ENCODE measurements at regions not wholly inside any gene's neighbourhood (a gene's known extent, or its start where the extent isn't known, plus 50 kb on each side); places are given as distances from the start of the nearest gene placed in this dataset.
"Not testable (repeated sequence)": the region's sequence is repeated elsewhere in the genome, so short reads cannot be mapped to it uniquely, and the experiment has no call there.

DNA sequence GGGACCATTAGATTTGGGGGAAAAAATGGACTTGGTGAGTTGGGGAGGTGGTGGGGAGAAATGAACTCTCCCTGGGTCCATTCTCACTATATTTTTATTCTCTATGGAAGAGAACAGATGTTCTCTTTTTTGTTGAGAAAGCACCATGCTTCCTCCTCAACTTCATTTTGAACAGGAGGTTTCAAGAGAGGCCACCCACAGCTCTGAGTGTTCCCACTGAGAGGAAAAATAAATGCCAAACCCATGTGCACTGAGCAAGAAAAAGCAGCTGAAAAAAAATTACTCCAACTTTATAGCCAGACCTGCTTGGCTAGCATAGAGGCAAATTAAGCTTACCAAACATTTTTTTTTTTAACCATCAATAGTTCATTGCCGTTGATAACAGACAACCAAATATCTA lies 883.6 kb downstream of the KCNJ2 start:
- DNase-seq = no peak

DNA sequence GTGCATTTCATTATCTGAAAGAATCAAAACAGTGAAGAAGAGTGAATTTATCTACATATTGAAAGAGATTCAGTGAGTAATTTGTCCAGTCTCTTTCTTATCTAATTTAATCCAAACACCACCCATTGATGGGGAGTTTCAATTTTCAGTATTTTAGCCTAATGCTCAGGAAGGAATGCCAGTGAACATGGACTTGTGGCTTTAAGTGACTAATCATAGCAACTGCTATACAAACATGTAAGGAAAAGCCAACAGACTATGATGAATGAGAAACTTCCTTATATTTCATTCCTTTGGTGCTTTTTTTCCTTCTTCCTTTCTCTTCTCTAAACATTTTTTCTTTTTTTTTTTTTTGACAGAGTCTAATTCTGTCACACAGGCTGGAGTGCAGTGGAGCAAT lies 885.8 kb downstream of the KCNJ2 start:
- DNase-seq = no peak

DNA sequence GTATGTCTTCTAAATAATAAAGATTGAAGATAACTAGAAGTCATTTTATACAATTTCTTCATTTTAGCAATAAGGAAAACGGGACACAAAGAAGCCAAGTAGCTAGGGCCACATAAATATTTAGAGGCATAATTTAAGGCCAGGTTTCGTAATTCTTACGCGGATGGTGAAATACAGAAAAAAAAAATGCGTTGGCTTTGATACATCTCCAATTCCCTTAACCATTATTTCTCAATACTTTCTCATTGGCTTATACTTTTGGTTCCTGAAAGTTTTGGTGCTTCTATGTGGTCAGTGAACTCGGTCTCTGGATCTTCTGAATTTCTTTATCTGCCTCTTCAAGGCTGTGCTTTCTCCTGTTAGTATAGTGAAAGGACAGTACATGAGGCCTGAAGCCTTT lies 888.1 kb downstream of the KCNJ2 start:
- DNase-seq = no peak

DNA sequence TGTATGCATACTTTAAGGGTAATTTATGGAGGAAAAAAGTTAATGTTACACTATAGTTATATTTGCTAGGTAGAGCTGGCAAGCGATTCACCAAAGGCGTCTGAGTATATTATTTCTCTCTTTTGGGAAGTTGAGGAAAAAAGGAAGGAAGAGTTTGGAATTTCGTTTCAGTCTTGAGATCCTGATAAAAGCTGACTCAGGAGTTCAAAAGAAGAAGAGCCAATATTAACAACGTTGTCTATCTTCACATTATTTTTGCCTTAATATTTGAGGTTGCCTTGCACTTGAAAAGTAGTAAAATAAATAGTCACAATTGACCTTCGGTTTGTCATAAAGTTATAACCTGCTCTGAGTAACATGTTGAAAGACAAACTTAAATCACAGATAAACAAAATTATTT lies 888.6 kb downstream of the KCNJ2 start:
- DNase-seq = no peak

DNA sequence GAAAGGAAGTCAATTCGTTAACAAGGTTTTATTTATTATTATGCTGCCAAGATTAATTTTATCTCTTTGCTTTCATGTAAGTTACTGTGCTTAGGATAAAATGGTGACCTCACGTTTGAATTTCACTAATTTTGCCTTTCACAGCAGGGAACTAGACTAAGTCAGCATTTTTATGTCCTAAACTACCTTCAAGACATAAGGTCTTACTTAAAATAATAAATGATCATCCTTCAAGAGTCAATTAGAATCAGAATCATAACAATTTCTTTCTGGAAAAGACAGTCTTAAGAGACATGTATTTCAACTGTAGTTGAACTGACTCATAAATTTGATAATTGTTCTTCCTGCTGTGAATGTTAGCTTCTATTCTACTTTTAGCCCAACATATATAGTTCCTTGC lies 893.8 kb downstream of the KCNJ2 start:
- no peak for DNase-seq

DNA sequence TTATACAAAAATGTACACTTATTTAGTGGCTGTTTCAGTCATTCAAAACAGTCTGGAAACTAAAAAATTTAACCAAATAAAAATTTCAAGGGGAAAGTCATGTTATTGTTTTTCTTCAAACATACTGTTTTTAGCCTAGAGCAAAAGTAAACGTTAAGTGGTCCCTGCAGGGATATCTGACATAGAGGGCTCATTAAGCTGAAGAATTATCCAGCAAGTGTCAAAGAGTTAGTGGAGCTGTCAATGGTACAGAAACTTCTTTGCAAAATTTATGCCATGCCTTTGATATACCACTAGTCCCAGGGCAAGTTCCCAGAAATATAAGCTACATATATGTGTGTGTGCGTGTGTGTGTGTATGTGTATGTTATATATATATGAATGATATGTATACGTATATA lies 894.2 kb downstream of the KCNJ2 start:
- DNase-seq = no peak

DNA sequence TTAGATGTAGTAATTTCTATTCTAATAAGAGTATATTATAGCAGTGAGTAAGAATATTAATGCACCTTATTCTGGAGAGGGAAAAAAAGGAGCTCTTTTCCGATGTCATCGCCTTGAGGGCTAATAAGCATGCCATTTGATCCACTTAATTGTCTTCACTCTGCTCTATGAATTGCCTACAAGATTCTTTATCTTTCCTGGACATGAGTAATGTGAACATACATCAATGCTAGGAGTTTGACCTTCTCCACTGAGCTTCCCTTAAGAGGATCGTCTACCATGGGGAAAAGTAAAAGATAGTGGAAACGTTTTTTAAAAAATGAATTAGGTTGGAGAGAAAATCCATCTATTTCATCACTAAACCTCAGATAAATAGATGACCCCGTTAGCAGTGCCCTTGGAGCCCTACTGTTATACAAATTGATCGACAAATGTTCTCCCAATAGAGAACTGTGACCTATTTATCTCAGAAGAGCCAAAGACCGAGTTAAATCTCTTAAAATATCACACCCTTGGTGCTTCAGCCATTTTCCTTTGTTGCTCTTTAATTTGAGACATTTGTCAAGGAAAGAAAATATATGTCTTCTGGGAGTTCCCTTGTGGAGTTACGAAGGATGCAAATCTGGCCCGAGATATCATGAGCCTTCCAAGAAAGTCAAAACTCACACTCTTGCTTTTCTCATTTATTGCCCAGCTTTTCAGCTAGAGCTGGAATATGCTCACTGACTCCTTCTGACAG lies 898.5 kb downstream of the KCNJ2 start:
- DNase-seq = no peak

DNA sequence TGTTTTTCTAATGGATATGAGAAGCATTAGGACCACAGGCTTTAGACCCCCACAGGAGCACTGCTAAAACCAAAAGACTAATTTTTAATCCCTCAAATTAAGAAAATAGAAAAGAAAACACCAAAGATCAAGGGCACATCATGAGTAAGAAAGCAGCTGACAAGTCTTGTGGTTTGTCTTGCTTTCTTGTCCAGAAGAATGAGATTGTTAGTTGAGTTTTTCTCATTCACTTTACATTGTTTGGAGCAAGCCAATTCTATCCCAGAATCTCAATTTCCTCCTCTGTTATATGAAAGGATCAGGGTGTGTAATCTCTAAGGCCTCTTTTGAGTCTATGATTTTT lies 899.0 kb downstream of the KCNJ2 start:
- no peak for DNase-seq

DNA sequence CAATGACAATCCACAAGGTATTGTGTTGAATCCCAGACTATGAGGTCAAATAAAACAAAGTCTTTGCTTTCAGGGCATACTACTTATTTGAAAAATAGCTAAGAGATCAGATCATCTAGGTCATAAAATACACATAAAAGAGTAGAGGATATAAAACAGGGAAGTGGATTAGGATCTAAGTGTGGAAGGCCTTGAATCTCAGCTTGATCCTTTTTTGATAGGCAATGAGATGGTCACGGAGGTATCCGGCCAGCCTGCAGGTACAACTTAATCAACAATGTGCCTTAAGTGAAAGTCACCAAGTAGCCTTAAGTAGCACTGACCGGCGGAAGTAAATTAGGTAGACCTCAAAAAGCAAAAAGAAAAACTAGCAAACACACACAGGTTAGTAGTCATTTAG lies 901.7 kb downstream of the KCNJ2 start:
- DNase-seq = no peak

DNA sequence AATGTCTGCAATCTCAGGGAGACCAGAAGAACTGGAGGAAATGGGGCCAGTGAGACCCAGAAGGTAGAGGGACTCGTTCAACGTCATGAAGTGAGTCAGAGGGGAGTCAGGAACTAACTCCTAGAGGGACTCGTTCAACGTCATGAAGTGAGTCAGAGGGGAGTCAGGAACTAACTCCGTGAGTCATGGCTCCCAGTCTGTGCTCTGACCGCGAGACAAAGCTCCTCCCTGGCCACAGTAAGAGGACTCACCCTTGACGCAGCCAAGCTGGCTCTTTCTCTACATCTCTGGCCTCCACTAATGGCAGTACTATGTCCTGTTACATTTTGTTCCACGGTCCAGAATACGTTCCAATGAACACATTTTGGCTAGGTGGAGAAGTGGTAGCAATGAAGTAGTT lies 902.5 kb downstream of the KCNJ2 start:
- DNase-seq = no peak

DNA sequence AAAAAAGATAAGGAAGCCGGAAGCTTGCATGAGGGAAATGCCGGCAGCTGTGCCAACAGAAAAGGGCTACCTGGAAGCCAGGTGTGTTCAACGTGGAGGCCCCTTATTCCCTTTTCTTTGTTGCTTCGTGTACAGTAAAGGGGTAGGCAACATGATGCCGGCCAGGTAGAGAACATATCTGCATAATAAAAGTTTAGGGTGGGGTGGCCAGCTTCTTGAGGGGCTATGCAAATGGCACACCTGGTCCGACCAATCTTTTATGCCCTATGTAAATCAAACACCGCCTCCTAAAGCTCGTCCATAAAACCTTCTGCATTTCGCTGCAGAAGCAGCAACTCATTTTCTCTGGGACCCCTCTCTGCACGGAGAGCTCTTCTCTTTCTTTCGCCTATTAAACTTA lies 911.6 kb downstream of the KCNJ2 start:
- no peak for DNase-seq

DNA sequence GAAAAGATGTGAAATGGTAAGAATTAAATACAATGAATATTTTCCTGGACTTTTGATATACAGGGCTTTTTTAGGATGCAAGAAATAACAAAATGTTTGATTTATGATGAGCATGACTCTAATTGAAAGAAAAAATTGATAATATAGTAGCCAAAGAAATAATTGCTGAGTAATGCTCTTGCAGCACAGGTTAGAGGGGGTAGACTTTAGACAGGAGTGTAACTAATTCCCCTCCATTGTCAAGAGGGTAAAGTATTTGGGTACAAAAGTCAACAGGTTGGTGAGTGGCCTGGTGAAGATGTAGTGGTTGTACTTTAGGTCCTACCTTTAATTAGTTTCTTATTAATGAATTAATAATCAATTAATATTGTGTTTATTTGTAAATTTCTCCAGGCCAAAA lies 912.3 kb downstream of the KCNJ2 start:
- DNase-seq = no peak

DNA sequence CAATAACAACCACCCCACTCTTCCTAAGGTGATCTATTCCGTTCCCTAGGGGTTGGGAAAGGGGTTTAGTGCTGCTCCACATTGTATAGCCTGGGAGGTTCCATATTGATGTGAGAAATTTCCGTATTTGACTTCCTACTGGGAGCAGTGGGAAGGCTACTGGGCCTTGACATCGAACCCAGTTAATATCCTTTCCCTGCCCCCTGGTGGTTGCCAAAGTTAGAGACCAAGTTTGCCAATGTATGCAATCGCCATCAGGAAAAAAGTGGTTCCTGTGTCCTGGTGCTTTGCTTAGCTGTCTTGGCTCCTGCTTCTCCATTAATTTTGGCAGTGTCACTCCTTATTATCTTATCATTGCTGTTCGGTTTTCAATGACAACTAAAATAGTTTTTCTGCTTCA lies 914.9 kb downstream of the KCNJ2 start:
- DNase-seq = no peak

DNA sequence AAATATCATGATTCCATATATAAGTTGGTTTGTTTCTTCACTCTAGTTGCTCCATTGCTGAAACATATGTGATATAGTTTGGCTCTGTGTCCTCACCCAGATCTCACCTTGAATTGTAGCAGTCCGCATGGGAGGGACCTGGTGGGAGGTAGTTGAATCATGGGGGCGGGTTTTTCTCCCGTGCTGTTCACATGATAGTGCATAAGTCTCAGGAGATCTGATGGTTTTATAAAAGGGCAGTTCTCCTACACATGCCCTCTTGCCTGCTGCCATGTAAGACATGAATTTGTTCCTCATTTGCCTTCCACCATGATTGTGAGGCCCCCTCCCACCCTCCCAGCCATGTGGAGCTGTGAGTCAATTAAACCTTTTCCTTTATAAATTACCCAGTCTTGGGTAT lies 915.5 kb downstream of the KCNJ2 start:
- DNase-seq = no peak

DNA sequence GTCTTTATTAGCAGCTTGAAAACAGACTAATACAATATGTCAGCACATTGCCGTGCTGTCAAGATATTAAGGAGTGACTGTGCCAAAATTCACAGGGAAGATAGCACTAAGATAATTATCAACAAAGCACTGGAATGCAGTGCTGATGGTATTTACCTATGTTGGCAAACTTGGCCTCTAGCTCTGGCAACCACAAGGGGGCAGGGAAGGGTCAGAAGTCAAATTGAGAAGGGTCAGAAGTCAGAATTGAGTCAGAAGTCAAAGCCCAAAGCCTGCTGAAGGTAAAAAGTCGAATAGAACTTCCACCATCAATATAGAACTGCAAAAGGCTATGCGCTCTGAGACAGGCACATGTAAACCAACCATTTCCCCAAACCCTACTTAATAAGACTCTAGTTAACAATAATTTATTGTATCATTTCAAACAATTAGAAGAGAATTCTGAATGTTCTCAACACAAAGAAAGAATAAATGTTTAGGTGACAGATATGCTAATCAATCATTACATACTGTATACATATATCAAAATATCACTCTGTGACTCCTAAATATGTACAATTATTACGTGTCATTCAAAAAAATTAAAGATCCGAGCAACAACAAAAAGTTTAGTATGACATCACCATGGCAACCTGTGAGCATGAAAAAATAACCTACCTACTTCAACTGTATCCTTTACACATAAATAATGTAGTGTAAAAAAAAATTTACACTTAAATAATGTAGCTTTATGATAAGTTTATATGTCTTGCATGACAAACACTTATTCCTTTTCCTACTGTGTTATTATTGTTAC lies 916.1 kb downstream of the KCNJ2 start:
- no peak for DNase-seq

DNA sequence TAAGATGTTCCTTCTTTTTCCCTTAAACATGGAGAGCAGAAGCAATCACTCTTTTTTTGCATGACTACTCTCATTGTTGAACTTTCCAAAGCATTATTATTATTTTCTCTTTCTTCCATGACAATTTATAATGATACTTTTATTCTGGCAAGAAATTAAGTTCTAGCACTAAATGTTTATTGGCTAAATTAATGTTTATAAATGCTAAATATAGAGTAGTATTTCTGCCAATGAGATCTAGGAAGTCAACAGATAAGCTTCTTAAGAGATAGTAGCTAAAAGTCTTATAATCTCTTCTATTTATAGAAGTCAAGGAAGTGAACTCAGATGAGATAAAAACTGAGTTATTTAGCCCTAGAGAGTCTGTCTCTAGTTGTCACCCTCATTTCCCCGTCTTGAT lies 920.1 kb downstream of the KCNJ2 start:
- DNase-seq = no peak

DNA sequence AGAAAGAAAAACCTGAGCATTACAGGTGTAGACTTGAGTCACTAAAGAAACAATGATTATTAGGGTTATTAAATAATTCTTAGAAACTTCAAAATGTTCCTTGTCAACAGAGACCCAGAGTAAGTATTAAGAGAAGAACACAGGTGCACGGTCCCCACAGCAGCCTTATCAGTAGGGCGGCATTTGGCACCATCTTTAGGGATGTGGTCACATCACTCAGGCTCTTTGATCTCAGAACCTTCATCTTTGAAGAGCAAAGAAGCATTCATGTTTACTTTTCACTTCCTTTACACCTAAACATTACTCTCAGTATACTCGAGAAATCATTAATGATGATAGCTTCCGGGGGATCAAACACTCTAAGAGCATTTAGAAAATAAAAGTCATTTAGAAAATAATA lies 928.7 kb downstream of the KCNJ2 start:
- no peak for DNase-seq

DNA sequence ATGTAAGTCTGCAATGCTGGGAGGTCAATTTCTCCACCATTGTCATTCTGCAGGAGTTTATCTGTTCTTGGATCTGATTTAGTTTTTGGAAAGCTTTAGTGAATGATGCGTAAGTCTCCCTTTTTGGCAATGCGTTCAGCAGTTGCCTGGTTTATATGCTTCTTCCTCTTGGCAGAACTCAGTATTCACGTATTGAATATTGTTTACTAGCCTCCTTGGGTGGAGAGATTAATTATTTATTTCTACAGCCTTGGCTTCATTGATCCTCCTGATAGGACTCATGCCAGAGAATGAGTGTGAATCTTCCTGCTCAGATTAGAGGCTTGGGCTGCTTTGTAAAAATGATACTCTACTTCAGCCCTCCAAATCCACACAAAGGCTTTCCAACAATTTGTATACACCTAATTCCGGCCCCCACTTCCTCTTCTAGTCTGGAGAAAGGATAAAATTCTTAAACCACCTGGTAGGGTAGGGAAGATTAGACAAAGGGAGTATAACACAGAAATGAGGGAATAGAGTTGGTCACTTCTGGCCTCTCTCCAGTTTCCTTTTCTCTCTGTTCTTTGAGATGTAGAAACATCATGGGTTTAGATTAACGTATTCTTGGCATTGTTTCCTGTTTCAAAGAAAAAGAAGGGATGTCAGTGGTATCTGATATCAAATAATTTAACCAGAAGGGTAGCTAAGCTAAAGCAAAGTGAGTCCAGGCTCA lies 929.8 kb downstream of the KCNJ2 start:
- DNase-seq = no peak

DNA sequence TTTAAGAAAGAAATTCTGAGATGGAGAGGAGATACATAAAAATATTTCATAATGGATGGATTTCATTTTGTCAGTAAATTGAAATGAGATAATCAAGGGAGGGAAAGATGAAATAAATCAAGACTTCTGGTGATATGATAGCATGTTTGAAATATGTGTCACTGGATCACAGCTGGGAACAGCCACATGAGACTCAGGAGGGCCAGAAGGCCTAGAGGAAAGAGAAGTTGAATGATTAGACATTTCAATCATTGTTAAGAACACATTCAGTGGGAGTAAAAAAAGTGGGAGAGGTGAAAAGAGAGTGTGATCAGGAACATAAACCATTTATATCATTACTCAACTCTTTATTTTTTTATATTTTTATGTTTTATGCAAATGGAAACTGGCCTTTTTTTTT lies 933.4 kb downstream of the KCNJ2 start:
- DNase-seq = no peak

DNA sequence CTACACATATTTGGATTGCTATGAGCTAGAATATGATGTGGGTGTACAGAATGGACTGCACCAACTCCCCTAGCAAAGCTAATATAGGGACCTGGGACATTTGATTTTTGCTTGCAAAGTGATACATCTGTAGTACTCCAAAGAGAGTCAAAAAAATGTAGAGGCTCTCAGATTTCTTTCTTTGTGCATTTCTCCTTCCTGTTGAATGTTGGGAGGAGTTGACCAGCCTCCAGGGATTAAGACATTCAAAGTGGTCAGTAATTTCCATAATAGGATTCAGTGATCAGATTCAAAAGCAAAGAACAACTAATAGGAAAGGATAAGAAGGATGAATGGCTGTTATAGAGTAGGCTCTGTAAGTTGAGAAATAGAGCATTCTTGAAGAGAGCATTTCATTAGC lies 934.9 kb downstream of the KCNJ2 start:
- DNase-seq = no peak

DNA sequence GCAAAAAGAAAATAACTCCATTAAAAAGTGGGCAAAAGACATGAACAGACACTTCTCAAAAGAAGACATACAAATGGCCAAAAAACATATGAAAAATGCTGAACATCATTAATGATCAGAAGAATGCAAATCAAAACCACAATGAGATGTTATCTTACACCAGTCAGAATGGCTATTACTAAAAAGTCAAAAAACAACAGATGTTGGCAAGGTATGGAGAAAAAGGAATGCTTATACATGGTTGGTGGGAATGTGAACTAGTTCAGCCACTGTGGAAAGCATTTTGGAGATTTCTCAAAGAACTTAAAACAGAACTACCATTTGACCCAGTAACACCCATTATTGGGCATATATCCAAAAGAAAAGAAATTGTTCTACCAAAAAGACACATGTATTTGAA lies 936.7 kb downstream of the KCNJ2 start:
- DNase-seq = not testable (repeated sequence)

DNA sequence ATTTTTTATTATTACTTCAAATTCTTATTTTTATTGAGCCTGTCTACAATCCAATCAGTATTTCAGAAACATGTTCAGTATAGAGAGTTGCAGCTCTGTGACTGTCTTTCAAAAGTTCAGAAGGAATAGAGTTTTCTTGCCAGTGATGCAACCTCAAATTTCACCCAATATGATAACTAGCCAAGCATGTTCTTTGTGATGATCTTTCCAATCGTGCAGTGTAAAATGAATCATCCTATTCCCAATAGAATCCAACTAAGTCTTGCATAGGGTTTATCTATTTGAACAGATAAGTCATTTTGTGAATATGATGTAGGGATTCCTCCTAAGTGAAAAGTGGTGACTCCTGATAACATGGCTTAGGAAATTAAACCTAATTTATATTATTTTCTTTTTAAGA lies 937.8 kb downstream of the KCNJ2 start:
- no peak for DNase-seq

DNA sequence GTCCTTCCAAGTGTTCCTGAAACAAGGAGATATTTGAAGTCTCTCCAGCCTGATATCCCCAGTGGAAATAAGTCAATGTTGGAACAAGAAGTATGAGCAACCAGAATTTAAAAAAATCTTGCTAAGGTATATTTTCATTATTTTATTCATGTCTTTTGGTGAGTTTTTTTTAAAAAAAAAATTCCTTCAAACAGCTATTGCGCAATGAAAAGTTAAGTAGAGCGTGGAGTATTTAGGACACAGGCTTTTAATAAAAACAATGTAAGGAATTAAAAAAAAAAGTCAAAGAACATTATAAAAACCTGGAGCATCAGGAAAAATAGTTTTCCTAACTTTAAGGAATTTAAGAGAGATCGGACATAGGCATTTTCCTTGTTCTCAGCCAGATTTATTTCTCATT lies 940.4 kb downstream of the KCNJ2 start:
- no peak for DNase-seq

DNA sequence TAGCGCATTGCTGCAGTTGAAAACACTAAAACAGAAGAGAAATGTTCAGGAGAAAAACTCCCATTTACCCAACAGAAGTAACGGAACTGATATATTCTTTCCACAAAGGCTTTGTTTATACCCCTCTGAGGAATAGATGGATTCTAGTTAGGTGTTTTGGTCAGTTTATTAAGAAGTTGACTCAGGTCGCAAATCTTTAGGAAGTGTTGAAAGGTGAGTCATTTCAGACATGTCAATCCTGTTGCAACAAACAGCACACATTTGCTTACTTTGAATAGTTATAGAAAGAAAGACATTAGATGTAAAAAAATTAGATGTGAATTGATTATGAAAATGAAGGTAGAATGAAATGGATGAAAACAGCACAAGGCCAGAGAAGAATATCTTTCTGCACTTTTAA lies 941.0 kb downstream of the KCNJ2 start:
- no peak for DNase-seq

Measured in CD4-positive, alpha-beta T cell treated with Interleukin-12 subunit alpha and Interleukin-12 subunit beta, for 1 hour (primary cell).